MCF 10A (cell line): ENCODE measurements at regions not wholly inside any gene's neighbourhood (a gene's known extent, or its start where the extent isn't known, plus 50 kb on each side); places are given as distances from the start of the nearest gene placed in this dataset.
"Not testable (repeated sequence)": the region's sequence is repeated elsewhere in the genome, so short reads cannot be mapped to it uniquely, and the experiment has no call there.

Experiments
- BruUV-seq: library from RNA; stranded (reverse); fragments of 400-500 nt; replicated peaks from 2 replicates; lab custom pipeline; 2021; lab: Mats Ljungman, UMichigan
- CTCF ChIA-PET: fragments of 300-600 bp; sonication (Branson Sonifier 250); formaldehyde crosslinking; extraction: SDS; loops from one replicate; lab custom pipeline; 2021; ENCODE audit warnings: antibody characterized with exemption, inconsistent platforms; lab: Yijun Ruan, JAX
- POLR2A ChIA-PET: fragments of 300-600, 350-650 bp; sonication (Branson Sonifier 250); formaldehyde crosslinking; extraction: SDS; loops from one replicate; lab custom pipeline; 2020; ENCODE audit warnings: antibody characterized with exemption, inconsistent platforms; lab: Yijun Ruan, JAX
- DNase-seq: peaks from one replicate; pipeline ENCODE4 v3.0.0-alpha.2; 2018; ENCODE audit not compliant: unreplicated experiment
- H3K27ac Mint-ChIP-seq: one replicate; pipeline ENCODE4 v1.8.0; 2022; ENCODE audit warnings: mild to moderate bottlenecking, low read depth, mixed read lengths; ENCODE audit not compliant: unreplicated experiment
- H3K27me3 Mint-ChIP-seq: one replicate; pipeline ENCODE4 v1.8.0; 2022; ENCODE audit warnings: mixed read lengths; ENCODE audit not compliant: insufficient read depth, unreplicated experiment
- H3K36me3 Mint-ChIP-seq: one replicate; pipeline ENCODE4 v1.8.0; 2022; ENCODE audit warnings: mild to moderate bottlenecking, moderate library complexity, mixed read lengths; ENCODE audit not compliant: insufficient read depth, unreplicated experiment
- H3K4me1 Mint-ChIP-seq: one replicate; pipeline ENCODE4 v1.8.0; 2022; ENCODE audit warnings: mixed read lengths; ENCODE audit not compliant: insufficient read depth, unreplicated experiment
- H3K4me3 Mint-ChIP-seq: one replicate; pipeline ENCODE4 v1.8.0; 2022; ENCODE audit warnings: mild to moderate bottlenecking, moderate library complexity, mixed read lengths; ENCODE audit not compliant: unreplicated experiment
- H3K9me3 Mint-ChIP-seq: one replicate; pipeline ENCODE4 v1.8.0; 2022; ENCODE audit warnings: mixed read lengths; ENCODE audit not compliant: unreplicated experiment
- CTCF ChIP-seq: fragments of 200-600 bp; IDR thresholded peaks from one replicate; pipeline ENCODE4 v1.8.0; 2022; ENCODE audit warnings: antibody characterized with exemption, mild to moderate bottlenecking; ENCODE audit not compliant: unreplicated experiment
- intact Hi-C: fragments of 100-400 bp; cut with micrococcal nuclease; formaldehyde crosslinking; loops from 2 replicates; pipeline ENCODE4 v1.14.1; 2022

- H3K27me3 Mint-ChIP-seq: no peaks in the 10 kb centered on the region
- H3K4me1 Mint-ChIP-seq: peaks cover 5% of the 10 kb centered on the region
- no peak overlapping the region for H3K4me3 Mint-ChIP-seq
- no peak overlapping the region for H3K27ac Mint-ChIP-seq
- ChIA-PET CTCF (interaction anchor here (1.2 to 1.3 kb wide), 2 partner anchors 11 to 30 kb away, joined by 3 to 4 read pairs; no protein-coding TSS in a partner anchor), POLR2A (interaction anchor here (1.4 to 1.5 kb wide), 2 partner anchors 14 to 18 kb away, joined by 3 read pairs; no protein-coding TSS in a partner anchor)
- DNase-seq: no peak
- BruUV-seq: no TSS peak
- peaks cover 12% of the 10 kb centered on the region for H3K36me3 Mint-ChIP-seq
- no peak for TF ChIP-seq CTCF
- intact Hi-C loops: no loop called here
- no peaks in the 10 kb centered on the region for H3K9me3 Mint-ChIP-seq
These were observed 213.0 kb upstream of the HAAO start for GRCh38 chr2:43005245-43005974.

- Mint-ChIP-seq H3K9me3 (no peaks in the 10 kb centered on the region), H3K27ac (no peak overlapping the region), H3K4me1 (no peaks in the 10 kb centered on the region), H3K4me3 (no peak overlapping the region), H3K36me3 (peaks cover 6% of the 10 kb centered on the region), H3K27me3 (no peaks in the 10 kb centered on the region)
- CTCF ChIA-PET: interaction anchor here (1.2 to 1.3 kb wide), 2 partner anchors 11 to 30 kb away, joined by 3 to 4 read pairs; no protein-coding TSS in a partner anchor
- intact Hi-C loops: no loop called here
- no peak for TF ChIP-seq CTCF
- POLR2A ChIA-PET: interaction anchor here (1.4 to 1.5 kb wide), 2 partner anchors 15 to 17 kb away, joined by 3 read pairs; no protein-coding TSS in a partner anchor
- DNase-seq: no peak
- no TSS peak for BruUV-seq
These were observed 212.5 kb upstream of the HAAO start for GRCh38 chr2:43004879-43005244.

GRCh38 chr2:43004126-43004865, 211.9 kb upstream of the HAAO start:
- H3K27ac Mint-ChIP-seq, DNase-seq, H3K4me3 Mint-ChIP-seq, intact Hi-C loops, H3K36me3 Mint-ChIP-seq, H3K27me3 Mint-ChIP-seq, BruUV-seq, H3K9me3 Mint-ChIP-seq, H3K4me1 Mint-ChIP-seq: not testable (repeated sequence)
- ChIA-PET CTCF (interaction anchor here (1.2 to 1.3 kb wide), 2 partner anchors 12 to 29 kb away, joined by 3 to 4 read pairs; no protein-coding TSS in a partner anchor), POLR2A (interaction anchor here (0.6 to 1.5 kb wide), 2 partner anchors 17 to 528 kb away, joined by 3 read pairs; no protein-coding TSS in a partner anchor)

GRCh38 chr2:43003702-43004101, 211.3 kb upstream of the HAAO start:
- CTCF ChIA-PET: no interaction called here
- H3K9me3 Mint-ChIP-seq: no peaks in the 10 kb centered on the region
- intact Hi-C loops: no loop called here
- no peak for TF ChIP-seq CTCF
- no peaks in the 10 kb centered on the region for H3K27me3 Mint-ChIP-seq
- no TSS peak for BruUV-seq
- H3K4me1 Mint-ChIP-seq: no peaks in the 10 kb centered on the region
- DNase-seq: no peak
- no peak overlapping the region for H3K27ac Mint-ChIP-seq
- peaks cover 6% of the 10 kb centered on the region for H3K36me3 Mint-ChIP-seq
- H3K4me3 Mint-ChIP-seq: no peak overlapping the region
- POLR2A ChIA-PET: interaction anchor here (0.6 kb wide), 1 partner anchor 529 kb away, joined by 3 read pairs; no protein-coding TSS in a partner anchor
